ENCODE measurements at regions not wholly inside any gene's neighbourhood (a gene's known extent, or its start where the extent isn't known, plus 50 kb on each side); places are given as distances from the start of the nearest gene placed in this dataset.
"Not testable (repeated sequence)": the region's sequence is repeated elsewhere in the genome, so short reads cannot be mapped to it uniquely, and the experiment has no call there.

DNA sequence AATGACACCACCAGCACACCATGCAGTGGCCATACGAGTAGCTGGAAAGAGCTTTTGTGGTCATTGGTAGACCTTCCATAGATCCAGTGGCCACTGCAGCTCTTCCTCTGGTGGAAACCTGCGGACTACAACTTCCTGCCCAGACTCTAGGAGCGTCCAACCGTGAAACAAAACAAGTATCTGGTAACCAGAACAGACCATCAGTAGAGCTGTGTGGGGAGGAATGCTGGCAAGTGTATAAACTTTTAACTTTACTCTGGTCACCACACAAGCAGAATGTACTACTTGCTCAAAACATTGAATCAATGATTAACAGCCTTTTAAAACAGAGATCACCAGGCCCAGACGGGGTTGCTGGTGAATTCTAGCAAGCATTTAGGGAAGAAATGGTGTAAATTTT is 154.7 kb upstream of the DGKB start:
- H3K27ac ChIP-seq: no peak overlapping the region
- no peak for DNase-seq (ENCODE audit: low read depth, low spot score)

DNA sequence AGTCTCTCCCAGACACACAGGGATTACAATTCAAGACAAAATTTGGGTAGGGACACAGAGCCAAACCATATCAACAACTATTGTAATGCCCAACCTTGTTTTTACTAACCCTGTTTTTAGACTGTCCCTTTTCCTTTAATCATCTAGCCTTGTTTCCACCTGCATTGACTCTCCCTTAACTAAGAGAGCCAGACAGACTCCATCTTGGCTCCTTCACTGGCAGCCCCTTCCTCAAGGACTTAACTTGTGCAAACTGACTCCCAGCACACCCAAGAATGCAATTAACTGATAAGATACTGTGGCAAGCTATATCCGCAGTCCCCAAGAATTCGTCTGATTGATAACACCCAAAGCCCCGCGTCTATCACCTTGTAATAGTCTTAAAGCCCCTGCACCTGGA is 151.8 kb upstream of the DGKB start:
- not testable (repeated sequence) for H3K27ac ChIP-seq; DNase-seq (ENCODE audit: low read depth, low spot score)

DNA sequence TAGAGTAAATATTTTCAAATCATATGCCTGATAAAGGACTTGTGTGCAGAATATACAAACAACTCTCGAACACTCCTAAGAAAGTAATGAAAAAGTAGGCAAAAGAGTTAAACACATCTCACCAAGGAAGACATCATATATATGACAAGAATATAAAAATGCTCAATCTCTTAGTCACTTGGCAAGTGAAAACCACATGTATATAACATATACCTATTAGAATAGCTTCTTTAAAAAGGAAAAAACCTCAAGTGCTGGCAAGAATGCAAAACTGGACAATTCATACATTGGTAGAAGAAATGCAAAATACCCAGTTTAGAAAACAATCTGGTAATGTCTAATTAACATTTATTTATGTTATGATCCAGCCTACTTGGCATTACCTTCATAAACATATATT is 146.6 kb upstream of the DGKB start:
- no peak overlapping the region for H3K27ac ChIP-seq
- DNase-seq (ENCODE audit: low read depth, low spot score): no peak

DNA sequence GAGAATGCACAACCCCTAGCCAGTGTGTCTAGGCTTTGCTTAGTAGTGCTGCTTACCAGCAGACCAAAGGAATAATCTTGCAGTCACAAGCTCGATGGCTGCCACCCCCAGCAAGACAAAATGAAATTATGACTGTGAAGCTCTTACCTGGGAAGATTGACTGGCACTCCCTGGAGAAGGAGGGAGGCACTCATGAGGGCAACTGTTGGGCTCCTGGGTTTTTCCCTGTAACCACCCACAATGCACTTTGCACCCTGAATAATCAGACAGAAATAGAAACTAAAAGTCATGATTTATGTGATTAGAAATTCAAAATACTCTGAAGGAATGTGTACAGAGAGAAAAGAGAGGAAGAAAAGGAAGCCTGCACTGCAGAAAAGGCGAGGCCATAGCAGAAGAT is 144.3 kb upstream of the DGKB start:
- H3K27ac ChIP-seq: no peak overlapping the region
- no peak for DNase-seq (ENCODE audit: low read depth, low spot score)

DNA sequence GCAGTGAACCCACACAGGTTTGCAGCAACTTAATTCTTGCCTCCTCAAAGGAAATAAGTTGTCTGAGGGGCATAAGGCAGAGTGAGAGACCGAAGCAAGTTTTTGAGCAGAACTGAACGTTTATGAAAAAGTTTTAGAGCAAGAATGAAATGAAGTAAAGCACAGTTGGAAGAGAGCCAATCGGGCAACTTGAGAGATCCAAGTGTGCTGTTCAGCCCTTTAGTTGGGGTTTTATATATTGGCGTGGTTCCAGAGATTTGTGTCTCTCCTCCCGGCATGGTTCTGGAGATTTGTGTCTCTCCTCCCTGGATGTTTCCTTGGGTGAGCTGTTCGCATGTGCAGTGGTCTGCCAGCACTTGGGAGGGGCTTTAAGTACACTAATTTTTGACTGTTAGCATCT is 141.4 kb upstream of the DGKB start:
- DNase-seq (ENCODE audit: low read depth, low spot score): no peak
- no peak overlapping the region for H3K27ac ChIP-seq

DNA sequence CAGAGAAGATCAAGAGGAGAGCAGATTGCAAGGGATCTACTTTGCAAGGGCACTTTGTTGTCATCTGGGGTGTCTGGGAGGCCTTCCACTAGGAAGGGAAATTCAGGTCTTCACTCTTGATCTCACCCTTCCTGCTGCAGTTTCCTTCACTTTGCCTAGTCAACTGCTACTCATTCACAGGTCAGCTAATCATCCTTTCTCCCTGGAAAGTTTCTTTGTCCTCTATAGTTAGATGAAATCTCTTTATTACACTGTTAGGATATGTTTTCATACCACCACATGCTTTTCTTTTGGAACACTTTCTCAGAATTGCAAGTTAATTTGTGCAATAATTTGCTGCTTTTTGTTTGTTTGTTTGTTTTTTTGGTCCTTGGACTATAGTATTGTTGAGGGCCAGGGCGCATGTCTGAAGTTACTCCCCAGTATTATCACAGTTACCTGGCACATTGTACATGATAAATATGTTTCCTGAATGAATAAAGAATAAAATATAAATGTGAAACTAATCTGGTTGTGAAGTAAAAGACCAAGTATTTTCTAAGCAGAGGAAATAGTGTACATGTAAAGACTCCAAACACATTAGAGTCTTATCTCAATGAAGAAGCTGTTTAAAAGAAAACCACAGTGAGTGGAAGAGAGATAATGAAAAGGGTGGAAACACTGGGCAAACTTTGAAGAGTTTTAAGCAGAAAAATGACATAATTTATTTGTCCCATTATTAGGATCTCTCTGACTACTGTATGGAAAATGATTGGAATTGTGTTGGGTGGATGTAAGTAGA is 139.9 kb upstream of the DGKB start:
- no peak for DNase-seq (ENCODE audit: low read depth, low spot score)
- H3K27ac ChIP-seq: no peak overlapping the region

DNA sequence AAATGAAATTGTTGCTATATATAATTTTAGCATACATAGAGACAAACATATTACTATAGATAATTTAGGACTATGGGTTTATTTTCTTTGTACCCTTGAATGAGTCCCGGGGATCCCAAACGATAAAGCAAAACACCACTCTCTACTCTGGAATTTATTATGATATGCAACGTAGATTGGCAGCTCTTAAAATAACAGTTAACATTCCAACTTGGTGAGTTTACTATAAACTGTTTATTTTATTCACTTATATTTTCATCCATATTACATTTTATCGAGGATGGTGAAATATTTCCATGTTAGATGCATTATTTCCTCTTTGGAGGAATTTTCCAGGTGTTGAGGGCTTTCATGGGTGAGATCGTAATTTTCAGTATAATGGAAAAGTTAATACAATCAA is 138.7 kb upstream of the DGKB start:
- no peak overlapping the region for H3K27ac ChIP-seq
- DNase-seq (ENCODE audit: low read depth, low spot score): no peak

DNA sequence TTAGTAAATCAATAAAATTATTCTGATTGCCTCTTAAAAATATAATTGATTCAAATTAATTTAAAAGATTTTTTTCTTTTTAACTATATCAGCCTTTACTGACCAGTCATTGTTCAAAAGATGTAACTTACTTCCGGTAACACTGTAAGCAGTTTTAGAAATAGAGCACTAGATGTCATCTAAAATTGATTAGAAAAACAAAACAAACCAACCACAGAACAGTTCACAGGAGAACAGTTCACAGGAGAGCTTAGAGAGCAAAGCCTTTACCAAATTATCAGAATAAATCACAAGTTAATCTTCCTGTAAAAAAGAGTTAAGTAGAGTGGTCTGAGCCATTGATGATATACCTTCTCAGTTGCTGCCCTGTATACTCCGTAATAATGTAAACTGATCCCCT is 133.3 kb upstream of the DGKB start:
- H3K27ac ChIP-seq: no peak overlapping the region
- no peak for DNase-seq (ENCODE audit: low read depth, low spot score)

DNA sequence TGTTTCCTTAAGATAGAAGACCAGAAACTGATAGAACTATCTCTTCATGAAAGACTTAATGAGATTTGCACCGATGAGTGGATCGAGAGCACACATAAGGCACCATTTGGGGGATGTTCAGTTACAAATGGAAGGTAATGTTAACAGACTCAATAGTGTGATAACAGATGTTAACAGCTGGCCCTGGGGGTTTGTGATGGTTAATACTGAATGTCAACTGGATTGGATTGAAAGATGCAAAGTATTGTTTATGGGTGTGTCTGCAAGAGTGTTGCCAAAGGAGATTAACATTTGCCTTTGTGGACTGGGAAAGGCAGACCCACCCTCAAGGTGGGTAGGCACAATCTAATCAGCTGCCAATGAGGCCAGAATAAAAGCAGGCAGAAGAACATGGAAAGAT is 130.5 kb upstream of the DGKB start:
- DNase-seq (ENCODE audit: low read depth, low spot score): no peak
- H3K27ac ChIP-seq: no peak overlapping the region

DNA sequence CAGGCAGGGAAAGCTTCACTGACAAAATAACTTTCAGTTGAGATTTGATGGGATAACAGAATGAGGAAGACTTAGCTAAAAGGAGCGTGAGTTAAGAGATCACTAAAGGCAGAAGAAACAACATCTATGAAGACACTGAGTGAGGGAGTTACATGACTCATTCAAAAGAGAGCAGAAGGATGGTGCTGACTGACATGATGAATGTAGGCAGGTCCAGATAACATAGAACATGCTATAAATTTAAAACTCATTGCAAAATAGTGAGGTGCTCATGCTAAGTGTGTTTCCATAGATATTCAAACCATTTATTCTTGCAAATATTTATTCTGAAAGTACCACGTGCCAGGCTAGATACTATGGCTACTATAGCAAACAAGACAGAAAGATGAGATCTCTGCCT is 116.4 kb upstream of the DGKB start:
- no peak overlapping the region for H3K27ac ChIP-seq
- no peak for DNase-seq (ENCODE audit: low read depth, low spot score)

DNA sequence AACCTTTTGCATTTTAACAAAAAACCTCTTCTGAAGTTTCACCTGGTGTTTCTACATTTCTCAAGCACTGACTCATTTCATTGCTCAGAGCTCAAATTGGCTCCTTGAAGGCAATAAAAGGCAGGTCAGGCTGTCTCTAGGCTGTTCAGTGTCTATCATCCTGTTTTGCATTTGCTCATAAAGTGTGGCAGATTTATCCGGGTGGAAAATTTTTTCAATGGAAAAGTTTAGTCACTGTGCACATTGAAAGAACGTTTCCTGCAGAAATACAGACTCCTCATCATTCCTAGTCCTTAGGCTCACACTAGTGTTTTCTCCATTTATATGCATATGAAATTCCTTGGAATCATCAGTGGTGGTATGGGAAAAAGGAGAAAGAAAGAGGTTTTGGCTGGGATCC is 114.2 kb upstream of the DGKB start:
- peak overlapping the region; percentile 57 for H3K27ac ChIP-seq
- DNase-seq (ENCODE audit: low read depth, low spot score): peak; percentile 69

DNA sequence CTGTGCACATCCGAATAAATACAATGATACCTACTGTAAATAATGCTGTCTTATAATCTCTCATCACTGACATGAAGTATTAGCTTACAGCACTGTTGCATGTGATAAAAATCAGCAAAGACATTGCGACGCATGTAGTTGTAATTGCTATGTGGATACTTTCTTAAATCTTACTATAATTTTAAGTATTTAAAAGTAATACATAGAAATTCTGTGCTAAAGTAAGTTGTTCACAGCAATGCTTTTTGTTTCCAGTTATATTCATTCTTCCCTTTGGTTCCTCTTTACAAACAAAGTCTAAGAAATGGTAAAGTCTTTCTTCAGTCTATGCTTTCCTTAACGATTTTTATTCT is 113.7 kb upstream of the DGKB start:
- no peak for DNase-seq (ENCODE audit: low read depth, low spot score)
- peak overlapping the region; percentile 57 for H3K27ac ChIP-seq

DNA sequence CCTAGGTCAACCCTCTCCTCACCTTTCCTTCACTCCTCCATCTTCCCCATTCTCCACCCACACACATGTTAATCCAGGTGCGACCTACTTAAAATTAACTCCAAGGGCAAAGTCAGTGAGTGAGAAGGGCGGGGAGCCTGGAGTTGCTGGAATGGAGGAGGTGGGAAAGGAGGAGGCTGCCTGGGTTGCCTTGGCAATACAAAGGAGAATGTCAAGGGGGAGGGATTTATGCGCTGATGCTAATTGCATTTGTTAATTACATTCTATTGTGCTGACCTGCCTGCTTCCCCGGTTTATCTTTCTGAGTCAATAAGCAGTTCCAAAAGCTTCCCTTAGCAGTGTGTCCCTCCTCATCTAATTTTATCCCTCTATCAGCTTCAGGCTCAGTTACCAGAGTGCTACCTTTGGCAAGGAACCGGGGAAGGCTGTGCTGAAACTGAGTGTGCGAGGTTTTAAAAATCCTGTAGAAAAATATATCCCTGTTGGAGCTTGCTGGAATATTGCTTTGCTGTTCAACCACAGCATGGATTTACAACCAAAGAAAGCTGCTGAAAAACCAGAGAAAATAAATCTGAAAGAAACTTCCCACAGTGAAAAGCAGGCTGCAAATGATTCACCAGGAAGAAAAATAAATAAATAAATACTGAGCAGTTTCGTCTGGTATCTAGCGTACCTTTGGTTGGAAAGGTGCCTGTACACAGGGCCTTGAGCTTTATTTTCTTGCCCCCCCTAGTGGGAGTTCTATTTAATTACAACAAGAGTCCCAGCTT is 113.2 kb upstream of the DGKB start:
- DNase-seq (ENCODE audit: low read depth, low spot score): peak; percentile 73
- H3K27ac ChIP-seq: peak overlapping the region; percentile 57

DNA sequence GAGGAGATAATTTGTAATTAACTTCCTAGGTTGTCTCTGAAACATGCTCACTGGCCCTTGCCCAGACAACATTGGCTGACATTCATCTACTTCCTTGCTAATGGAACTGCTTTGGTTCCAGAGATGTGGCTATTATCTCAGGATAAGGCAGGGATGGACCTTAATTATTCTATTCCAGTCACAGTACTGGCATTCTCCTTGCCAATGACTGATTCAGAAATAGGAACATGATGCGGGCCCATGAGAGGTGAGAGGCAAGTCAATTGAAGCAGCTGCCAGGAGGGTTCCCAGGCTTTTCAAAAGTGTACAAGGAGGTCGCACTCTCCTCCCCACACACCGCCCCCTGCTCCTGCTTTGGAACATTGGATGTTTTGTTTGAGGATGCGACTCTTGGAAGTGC is 109.6 kb upstream of the DGKB start:
- no peak for DNase-seq (ENCODE audit: low read depth, low spot score)
- no peak overlapping the region for H3K27ac ChIP-seq

DNA sequence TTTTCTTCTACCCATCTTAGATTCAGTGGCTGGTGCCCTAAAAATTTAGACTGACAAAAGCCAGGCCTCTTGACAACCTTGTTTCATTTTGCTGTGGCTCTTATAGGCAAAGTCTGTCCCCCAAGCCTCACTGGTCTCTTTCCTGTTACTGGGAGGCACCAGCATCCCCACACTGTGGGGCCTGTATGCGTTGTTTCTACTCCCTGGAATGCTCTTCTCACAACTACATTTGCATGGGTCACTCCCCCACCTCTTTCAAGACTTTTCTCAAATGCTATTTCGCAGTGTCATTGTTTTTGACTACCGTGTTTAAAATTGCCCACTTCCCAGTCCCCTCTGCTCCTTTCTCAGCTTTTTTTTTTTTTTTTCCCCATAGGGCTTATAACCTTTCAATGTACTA is 108.7 kb upstream of the DGKB start:
- DNase-seq (ENCODE audit: low read depth, low spot score): no peak
- H3K27ac ChIP-seq: no peak overlapping the region

DNA sequence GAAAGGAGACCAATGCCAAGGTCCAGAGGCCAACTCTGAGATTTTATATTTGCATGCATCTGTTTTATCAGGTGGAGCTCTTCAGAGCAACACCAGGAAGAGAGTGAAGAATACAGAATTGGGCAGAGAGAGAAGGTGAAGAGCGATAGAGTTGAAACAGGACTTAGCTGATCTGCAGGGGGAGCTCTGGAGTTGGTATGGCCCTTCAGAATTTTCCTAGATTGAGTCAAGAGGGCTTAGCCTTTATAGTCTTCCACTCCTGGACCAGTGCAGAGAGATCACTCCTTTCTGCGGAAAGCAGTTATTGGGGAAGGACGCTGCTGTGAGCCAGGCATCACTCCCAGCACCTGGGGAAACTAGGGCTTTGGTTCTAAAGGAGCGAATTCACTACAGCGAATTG is 105.0 kb upstream of the DGKB start:
- no peak for DNase-seq (ENCODE audit: low read depth, low spot score)
- no peak overlapping the region for H3K27ac ChIP-seq

DNA sequence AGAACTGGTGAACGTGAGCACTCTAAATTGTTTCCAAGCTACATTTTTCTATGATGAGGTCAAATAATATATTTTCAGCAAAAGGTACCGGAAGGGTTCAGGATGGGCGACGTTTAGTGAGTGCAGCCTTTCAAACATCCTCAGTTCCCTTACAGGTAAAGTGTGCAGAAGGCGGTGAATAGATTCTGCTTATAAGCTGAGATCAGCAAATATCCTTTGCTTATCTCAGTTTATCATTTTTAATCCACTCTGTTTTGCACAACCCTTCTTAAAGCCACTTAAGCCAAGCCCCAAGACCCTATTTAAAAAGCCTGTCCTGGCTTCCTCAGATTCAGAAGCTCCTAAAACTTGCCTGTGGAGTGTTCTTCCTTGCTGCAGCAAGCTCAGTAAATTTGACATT is 103.1 kb upstream of the DGKB start:
- no peak for DNase-seq (ENCODE audit: low read depth, low spot score)
- no peak overlapping the region for H3K27ac ChIP-seq

DNA sequence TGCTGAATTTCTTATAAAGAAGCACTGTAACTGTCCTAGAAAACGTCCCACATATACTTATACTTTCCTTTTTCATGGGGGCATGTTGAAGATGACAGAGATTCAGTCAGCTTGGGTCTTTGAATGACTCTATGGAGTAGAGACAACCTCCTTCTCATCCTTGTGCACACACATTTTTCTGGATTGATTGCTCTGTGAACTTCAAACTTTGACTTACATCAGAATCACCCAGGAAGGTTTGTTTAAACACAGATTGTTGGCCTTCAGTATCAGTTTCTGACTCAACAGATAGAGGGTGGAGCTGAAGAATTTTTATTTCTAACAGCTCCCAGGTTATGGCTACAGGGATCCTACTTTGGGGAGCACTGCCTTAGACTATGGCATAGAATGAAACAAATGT is 97.6 kb upstream of the DGKB start:
- H3K27ac ChIP-seq: no peak overlapping the region
- no peak for DNase-seq (ENCODE audit: low read depth, low spot score)

DNA sequence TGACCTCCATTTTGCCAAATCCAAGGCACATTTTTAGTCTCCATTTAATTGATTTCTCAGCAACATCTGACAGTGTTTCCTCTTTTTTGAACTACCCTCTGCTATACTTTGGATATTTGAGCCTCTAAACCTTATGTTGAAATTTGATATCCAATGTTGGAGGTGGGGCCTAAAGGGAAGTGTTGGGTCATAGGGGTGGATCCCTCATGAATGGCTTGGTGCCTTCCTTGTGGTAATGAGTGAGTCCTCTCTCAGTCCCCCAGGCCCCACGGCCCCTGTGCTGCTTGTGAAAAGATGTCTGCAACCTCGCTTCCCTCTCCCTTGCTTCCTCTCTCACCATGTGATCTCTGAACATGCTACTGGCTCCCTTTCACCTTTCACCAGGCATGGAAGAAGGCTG is 96.8 kb upstream of the DGKB start:
- H3K27ac ChIP-seq: no peak overlapping the region
- no peak for DNase-seq (ENCODE audit: low read depth, low spot score)

DNA sequence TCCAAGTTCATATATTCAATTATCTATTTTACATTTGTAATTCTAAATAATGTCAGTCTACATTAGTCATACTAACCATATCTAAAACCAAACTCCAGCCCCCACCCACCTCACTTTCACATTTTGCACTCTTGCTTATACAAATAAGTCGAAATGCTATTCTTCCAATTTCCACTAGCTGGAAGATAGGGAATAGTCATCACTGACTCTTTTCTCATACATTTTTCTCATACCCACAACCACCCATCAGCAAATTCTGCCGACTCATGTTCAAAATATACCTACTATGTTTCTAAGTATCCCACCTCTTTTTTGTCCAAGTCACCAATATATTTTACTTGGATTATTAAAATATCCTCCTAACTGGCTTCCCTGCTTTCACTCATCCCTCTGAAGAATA is 93.2 kb upstream of the DGKB start:
- DNase-seq (ENCODE audit: low read depth, low spot score): no peak
- H3K27ac ChIP-seq: no peak overlapping the region

DNA sequence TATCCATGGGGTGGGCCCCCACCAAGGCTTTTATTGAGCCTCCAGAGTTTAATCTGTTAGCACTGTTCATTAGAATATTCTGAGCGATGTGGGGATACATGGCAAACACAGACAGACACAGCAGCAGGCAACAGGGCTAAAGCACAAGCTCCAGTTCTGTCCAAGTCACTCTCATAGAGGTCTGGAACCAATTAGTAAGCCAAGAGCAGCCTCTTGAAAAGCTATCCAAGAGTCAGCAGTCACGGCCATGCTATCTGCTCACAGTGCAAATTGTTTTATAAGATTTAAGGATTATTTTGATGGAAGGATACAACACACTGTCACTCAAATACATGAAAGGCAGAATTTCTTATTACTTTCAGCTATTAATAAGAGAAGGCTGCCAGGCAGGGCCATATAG is 86.4 kb upstream of the DGKB start:
- DNase-seq (ENCODE audit: low read depth, low spot score): no peak
- no peak overlapping the region for H3K27ac ChIP-seq

DNA sequence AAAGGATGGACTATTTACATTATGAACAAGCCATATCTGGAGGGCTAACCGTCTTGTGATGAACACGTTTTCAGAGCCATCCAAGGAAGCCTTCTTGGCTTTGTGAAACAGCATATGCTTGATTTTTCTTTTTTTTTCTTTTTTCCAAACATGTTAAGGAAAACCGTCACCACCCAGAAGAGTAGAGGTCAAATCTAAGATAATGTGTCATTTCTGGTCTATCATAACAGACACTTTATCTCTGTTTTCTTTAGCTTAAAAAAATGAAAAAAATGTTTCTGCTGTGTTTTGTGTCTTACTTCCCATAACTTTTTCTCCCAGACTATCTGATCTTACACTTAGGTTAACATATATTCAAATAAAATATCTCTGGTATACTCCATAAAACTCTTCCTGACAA is 76.1 kb upstream of the DGKB start:
- no peak overlapping the region for H3K27ac ChIP-seq

More for the DNA sequence above, 76.1 kb upstream of the DGKB start:
- no peak for DNase-seq (ENCODE audit: low read depth, low spot score)

Measured in epithelial cell of prostate (primary cell).